Astrocyte of the hippocampus (primary cell): ENCODE measurements at regions not wholly inside any gene's neighbourhood (a gene's known extent, or its start where the extent isn't known, plus 50 kb on each side); places are given as distances from the start of the nearest gene placed in this dataset.

Experiments used
- DNase-seq: peaks from one replicate; pipeline ENCODE4 v3.0.0; 2011; ENCODE audit warnings: low read depth, low spot score

DNA sequence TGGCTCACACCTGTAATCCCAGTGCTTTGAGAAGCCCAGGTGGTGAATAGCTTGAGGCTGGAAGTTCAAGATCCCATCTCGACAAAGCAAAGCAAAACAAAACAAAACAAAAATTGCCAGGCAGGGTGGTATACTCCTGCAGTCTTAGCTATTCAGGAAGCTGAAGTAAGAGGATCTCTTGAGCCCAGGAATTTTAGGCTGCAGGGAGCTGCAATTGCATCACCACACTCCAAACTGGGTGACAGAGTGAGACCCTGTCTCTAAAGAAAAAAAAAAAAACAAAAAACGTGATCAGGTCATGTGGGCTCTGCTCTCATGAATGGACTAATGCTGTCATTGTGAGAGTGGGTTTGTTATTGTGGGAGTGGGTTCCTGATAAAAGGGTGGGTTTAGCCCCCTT is 409.1 kb downstream of the NPIPA7 start:
- no peak for DNase-seq

DNA sequence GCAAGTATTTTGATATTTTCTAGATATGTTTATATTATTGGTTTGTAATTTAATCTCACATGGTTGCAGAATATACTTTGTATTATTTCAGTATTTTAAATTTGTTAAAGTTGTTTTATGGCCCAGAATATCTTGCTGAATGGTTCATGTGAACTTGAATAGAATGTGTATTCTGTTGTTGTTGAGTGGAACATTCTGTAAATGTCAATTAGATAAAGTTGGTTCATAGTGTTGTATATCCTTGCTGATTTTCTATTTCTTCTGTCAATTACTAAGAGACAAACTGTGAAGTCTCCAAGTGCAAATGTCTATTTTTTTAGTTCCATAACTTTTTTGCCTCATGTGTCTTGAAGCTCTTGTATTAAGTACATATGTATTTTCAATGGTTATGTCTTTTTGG is 411.7 kb downstream of the NPIPA7 start:
- DNase-seq: no peak

DNA sequence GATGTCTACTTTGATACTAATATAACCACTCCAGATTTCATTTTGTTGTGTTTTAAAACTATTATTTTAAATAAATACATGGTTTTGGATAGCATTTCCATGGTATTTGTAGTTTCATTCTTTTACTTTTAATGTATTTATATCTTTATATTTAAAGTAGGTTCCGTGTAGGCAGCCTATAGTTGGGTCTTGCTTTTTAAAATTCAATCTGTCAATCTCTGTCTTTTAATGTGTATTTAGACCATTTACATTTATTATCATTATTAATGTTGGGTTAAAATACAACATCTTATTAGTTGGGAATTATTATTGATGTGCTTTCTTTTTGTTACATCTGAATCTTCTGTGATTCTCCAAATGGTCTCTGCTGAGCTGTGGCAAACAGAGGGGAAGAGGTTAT is 412.1 kb downstream of the NPIPA7 start:
- DNase-seq: no peak

DNA sequence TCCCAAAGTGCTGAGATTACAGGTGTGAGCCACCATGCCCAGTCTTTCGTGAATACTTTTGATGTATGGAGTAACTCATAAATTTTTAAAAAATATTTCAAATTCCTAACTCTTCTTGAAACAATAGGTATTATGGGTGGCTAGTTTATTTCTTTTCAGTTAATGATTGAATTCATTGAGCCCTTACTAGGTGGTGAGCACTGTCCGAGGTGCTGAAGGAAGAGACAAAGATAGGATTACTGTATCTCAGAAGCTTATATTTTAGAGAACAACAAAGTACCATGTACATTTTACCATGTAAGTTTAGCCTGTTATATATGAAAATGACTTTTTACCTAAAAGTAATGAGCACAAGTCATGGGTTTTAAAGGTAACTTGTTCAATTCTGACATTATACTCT is 418.3 kb downstream of the NPIPA7 start:
- peak; percentile 5 for DNase-seq

GRCh38 chr16:16798504-16798903 is 419.6 kb downstream of the NPIPA7 start:
- no peak for DNase-seq

- DNase-seq: no peak
Observed at GRCh38 chr16:16805809-16806208, 426.9 kb downstream of the NPIPA7 start.

- DNase-seq: no peak
Observed at GRCh38 chr16:16815641-16816040, 436.7 kb downstream of the NPIPA7 start.

GRCh38 chr16:16817196-16817595 is 438.3 kb downstream of the NPIPA7 start:
- DNase-seq: no peak

DNA sequence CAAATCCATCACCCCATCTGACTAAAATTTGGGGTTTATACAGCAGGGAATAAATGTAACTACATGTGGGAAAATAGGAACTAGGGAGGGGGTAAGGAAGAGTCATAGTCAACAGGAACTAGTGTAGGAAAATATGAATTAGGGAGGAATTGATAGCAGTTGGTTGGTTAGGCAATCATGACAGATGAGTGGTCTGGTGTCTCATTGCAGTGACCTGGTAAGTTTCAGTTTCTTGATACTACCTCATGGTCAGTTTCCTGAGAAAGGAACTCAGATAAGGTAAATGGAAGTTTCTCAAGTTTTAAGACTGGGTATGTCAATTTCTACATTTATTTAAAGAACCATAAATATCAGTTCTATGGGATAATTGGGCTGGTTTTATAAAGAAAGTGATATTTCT is 442.3 kb downstream of the NPIPA7 start:
- no peak for DNase-seq

GRCh38 chr16:16828913-16829398 is 450.0 kb downstream of the NPIPA7 start:
- DNase-seq: no peak

DNA sequence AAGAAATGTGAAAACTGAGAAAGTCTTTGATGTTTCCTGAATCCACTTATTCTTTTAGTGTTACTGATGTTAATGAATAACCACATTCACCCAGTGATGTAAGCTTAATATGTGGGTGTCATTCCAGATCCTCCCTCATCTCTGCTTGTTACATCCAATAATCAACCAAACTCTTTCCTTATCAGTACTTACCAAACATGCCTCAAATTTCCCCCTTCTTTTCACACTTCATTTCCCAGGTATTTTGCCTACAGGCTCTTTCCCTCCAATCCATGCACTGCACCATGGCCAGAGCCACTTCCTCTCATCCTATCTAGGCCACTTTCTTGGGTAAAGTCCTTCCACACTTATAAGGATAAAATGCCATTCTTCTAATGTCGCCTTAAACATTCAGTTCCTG is 451.5 kb downstream of the NPIPA7 start:
- DNase-seq: no peak

DNA sequence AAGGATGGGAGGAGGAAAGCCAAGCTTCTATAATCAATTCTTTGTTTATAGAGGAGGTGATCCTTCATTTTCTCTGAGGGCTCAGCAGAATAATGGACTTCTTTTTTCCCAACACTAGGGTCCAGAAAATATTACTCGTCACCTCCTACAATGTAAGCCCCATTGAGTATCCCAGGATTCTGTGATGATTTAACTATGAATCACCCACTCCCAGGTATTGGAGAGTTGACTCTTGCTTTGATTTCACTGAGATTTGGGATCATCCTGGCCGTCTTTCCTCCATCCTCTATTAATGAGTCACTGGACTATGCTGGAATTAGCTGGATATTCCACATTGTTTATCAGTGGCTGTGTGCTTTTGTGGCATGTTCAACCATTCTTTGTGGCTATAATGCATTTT is 452.0 kb downstream of the NPIPA7 start:
- DNase-seq: no peak

- DNase-seq: no peak
Observed at GRCh38 chr16:16833165-16833564, 454.2 kb downstream of the NPIPA7 start.

DNA sequence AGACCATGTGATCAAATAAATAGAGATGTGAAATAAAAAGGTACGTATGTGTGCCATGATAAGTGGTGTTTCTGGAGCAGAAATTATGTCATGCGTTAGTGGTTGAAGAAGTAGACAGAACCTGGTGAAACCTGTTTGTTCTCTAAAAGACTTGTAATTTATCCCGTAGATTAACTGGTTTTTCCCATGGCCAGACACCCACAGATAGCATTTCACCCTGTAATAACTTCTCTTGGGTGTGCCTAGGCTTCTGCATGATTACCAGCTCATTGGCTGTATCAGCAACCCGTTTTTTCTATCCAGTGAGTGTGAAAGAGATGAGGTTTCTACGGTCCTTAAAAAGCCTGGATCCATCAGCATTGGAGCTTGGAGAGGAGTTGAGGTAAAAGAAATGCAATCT is 471.3 kb downstream of the NPIPA7 start:
- DNase-seq: no peak

DNA sequence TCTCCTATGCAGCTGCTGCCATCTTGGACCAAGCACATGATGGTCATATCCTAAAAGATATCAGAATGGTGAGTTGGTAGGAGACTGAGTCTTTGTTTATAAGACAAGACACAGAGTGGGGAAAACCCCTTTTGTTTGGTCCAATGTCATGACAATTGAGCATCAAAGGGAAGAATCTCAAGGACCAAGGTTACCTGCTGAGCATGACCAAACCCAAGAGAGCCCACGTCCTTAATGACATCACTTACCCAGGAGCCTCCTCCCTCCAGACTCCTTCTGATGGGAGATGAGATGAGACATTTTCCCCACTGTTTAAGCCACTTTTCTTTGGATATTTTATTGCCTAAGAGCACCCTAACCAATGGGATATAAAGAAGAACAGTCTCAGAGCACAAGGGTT is 478.1 kb downstream of the NPIPA7 start:
- no peak for DNase-seq

DNA sequence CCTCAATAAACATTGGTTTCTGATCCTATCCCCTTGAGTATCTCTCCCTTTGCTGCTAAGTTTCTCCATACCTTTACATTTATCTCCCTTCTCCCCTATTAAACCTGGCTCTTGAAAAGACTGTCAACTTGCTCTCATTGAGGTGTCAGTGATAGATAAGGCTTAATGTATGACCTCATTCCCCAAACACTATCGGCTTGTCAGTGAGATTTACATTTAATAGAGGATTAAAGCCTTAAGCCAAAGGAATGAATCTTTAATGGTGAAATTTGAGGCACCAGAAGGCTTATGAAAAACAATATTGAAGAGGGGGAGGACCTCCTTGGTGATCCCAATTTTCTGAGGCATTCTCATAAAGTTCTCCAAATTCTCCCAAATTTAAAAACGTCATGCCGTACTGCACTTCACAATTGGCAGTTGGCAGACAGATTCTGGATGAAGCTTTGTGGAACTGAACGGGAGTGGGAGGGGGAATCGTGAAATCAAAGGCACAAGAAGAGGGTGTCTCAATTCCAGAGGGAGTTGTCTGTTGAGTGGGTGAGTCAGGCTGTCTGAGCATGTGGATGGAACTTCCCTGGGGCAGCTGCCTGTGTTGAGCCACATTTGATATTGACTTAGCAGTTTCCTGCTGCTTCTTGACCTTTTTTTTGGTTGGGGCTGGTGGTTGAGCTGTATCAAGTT is 478.8 kb downstream of the NPIPA7 start:
- no peak for DNase-seq

- DNase-seq: peak; percentile 67
Observed at GRCh38 chr16:16861546-16861945, 482.6 kb downstream of the NPIPA7 start.

DNA sequence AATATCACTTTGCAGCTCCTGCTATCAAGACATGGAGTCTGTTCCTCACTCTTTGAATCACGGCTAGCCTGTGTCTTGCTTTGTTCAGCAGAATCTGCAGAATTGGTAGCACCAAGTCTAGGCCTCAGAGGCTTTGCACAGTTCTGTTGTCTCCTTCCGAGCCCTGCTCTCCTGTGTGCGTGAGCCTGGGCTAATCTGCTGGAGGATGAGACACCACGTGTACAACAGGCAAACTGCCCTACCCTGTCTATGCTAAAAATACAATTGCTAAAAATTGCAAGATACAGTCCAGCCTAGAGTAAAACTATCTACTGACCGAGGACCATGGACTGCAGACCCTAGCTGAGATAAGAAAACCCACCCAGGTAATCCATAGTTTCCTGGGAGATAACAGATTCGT is 484.7 kb downstream of the NPIPA7 start:
- no peak for DNase-seq

DNA sequence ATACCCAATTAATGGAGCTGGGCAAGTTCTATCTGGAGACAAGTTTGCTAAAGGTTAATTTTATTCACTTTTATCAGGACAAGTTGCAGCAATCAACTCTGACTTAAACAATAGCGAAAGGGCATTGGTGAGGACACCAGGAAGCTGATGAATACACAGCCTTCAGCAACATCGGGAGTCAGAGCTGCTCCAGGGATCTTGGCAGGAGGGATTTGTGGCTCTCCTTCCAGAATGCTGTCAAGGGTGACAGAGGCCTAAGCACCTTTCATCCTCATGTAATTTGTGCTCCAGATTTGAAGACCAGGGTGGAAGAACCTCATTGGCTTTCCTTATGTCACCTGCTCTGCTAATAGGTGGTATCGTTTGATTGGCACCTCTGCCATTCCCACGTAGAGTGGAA is 485.6 kb downstream of the NPIPA7 start:
- DNase-seq: no peak

DNA sequence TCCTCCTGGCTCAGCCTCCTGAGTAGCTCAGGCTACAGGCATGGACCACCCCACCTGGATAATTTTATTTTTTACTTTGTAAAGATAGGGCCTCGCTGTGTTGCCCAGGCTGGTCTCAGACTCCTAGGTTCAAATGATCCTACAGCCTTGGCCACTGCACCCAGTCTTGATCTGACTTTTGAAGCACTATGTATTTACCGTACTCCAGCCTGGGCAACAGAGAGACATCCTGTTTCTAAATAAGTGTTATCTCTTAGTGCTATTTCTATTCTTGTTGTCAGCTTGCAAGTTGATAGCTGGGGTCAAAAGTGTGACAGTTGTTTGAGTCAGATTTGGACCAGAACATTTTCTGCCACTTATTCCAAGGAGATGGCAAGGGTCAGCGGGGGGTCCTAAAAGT is 486.4 kb downstream of the NPIPA7 start:
- no peak for DNase-seq

GRCh38 chr16:16867973-16868372 is 489.0 kb downstream of the NPIPA7 start:
- no peak for DNase-seq

GRCh38 chr16:16868727-16869126 is 489.8 kb downstream of the NPIPA7 start:
- no peak for DNase-seq

DNA sequence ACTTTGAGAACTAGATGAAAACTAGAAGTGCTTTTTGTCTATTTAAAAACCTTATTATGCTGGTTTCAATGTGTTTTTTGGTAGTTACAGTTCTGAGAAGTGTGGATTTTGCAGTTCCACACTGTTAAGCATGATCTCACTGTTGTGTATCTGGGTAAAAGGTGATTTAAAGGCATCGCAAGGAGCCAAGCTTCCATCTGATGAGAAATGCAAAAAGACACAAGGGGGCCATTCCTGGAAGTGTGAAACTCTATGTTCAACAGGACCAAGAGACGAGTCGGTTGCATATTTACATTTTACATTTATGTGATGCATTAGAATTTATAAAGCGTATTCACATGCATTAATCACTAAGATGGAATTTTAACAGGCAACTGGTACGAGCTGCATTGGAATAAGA is 490.8 kb downstream of the NPIPA7 start:
- DNase-seq: no peak

GRCh38 chr16:16871196-16871595 is 492.3 kb downstream of the NPIPA7 start:
- no peak for DNase-seq
